GM18505 (cell line): ENCODE measurements at regions not wholly inside any gene's neighbourhood (a gene's known extent, or its start where the extent isn't known, plus 50 kb on each side); places are given as distances from the start of the nearest gene placed in this dataset.
"Not testable (repeated sequence)": the region's sequence is repeated elsewhere in the genome, so short reads cannot be mapped to it uniquely, and the experiment has no call there.

Source experiments
- ATAC-seq: cut with Tn5 transposase; IDR thresholded peaks from one replicate; pipeline ENCODE4 v1.9.1; 2021; ENCODE audit not compliant: unreplicated experiment
- POLR2A ChIP-seq: IDR thresholded peaks from 4 replicates; pipeline ENCODE4 v1.6.1; 2011; ENCODE audit warnings: borderline replicate concordance; ENCODE audit not compliant: insufficient read depth, insufficient read length; ENCODE audit errors: extremely low read depth

DNA sequence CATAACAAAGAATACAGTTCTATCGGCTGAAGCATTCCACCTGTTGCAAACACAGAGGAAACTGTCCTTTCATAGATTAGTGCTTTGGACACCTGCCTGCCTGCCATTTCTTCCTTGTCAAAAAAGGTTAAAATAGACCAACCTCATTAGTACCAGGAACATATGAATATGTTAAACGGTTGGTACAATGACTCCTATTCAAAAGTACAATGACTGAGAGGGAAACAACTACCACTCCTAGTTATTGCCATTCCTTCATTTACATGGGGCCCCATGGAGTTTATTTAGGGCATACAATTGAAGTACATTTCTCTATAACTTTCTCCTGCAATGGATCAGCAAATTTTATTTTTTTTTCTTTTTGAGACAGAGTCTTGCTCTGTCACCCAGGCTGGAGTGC is 77.4 kb upstream of the PIP5K1B start:
- TF ChIP-seq POLR2A = no peak
- ATAC-seq = no peak

DNA sequence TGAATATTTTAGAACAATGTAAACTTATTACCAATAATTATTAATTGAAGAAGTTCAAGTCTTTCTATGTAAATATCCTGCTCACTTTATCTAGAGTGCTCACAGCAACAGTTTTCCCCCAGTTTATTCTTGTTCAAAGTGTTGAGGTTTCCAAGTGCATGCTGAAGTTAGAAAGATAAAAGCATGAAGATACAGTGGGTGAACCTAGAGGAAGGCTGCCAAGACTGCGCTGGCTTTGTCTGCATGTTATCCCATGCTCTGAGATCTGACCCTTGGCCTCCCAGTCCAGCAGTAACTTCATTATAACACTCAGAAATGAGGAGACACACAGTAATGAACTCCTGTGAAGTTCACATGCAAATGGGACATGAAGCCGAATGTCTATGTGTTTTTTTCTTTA is 76.0 kb upstream of the PIP5K1B start:
- no peak for ATAC-seq
- no peak for TF ChIP-seq POLR2A

DNA sequence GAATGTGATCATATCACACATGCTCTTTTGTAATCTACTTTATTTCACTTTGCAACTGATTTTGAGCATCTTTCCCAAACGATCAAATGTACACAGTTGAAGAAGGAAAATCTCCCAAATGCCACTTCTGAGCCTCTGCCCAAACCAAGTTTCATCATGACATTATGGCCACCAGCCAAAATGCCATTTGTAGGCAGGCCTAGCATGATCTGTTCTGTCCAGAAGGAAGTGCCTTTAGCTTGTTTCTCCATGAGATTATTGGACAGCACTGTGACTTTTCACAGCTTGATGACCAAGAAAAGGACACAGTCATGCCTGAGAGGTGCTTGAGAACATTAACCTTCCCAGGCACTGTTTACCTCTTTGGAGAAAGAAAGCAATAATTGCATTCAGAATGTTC is 73.2 kb upstream of the PIP5K1B start:
- no peak for ATAC-seq
- TF ChIP-seq POLR2A = no peak

GRCh38 chr9:68637020-68637419 is 68.0 kb upstream of the PIP5K1B start:
- no peak for ATAC-seq
- no peak for TF ChIP-seq POLR2A

- not testable (repeated sequence) for ATAC-seq
Measured at GRCh38 chr9:68639261-68639660, 65.8 kb upstream of the PIP5K1B start.

GRCh38 chr9:68640421-68641089 is 64.5 kb upstream of the PIP5K1B start:
- peak; percentile 56 for ATAC-seq

GRCh38 chr9:68643901-68644809 is 60.9 kb upstream of the PIP5K1B start:
- TF ChIP-seq POLR2A = no peak
- ATAC-seq = peak; percentile 50

More at GRCh38 chr9:68640421-68641089, 64.5 kb upstream of the PIP5K1B start:
- TF ChIP-seq POLR2A = no peak

DNA sequence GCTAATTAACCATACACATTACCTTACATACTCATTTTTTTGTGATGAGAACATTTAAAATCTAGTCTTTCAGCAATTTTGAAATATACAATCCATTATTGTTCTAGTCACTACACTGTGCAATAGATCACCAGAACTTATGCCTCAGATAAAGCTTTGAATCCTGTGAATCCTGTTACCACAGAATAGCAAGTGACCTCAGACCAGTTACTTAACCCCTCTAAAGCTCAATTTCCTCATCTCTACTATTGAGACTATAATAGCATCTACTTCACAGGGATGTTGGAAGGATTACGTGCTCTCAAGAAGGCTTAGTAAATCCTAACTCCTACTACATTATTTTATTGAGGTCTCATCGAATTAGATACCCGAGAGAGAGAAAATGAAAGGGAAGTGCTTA is 60.2 kb upstream of the PIP5K1B start:
- ATAC-seq = no peak
- no peak for TF ChIP-seq POLR2A

- no peak for ATAC-seq
- TF ChIP-seq POLR2A = no peak
Measured at GRCh38 chr9:68648164-68648563, 56.9 kb upstream of the PIP5K1B start.

GRCh38 chr9:68648971-68649370 is 56.1 kb upstream of the PIP5K1B start:
- TF ChIP-seq POLR2A = no peak
- ATAC-seq = no peak

DNA sequence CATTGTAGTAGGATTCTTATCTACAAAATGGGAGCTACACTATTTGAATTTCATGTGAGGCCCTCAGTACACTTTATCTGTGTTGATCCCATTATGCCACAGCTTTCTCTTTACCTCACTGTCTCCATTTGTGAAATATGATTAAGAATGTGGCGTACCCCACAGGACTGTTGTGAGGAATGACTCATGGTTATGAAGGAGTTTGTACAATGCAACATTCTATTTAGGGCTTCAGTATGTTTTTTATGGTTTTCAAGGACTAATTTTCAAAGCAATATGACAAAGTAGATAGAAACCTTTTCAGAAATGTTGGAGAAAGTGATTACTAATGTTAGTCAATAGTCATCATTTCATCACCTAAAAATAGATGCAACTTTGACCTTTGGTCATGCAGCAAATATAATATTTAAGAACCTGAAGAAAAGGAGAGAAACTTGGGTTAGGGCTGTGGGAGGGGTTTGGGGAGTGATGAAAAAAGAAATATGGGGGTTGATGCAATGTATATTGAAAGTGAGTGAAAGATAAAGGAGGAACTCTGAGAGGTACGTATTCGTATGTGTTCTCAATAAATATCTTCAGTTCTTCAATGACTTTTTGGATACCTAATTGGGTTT is 53.7 kb upstream of the PIP5K1B start:
- ATAC-seq = no peak
- no peak for TF ChIP-seq POLR2A

- TF ChIP-seq POLR2A = no peak
- ATAC-seq = peak; percentile 64
Measured at GRCh38 chr9:68653141-68653595, 51.9 kb upstream of the PIP5K1B start.

DNA sequence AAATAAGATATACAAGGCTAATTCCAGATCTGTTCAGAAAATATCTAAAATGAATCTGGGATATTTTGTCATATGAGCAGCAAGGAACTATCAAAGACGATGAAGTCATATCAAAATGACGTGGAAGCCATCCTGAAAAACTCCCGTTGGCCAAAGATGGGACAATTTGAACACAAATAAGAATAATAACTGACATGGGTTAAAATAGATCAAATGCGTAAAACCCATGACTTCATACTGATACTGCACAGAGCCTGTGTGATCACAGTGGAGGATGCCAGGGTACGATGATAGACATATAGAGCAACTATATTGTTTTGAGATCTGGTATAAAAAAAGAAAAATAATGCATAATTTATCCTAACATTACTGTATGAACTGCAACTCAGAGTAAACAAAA is 51.0 kb upstream of the PIP5K1B start:
- ATAC-seq = no peak
- TF ChIP-seq POLR2A = no peak
